Ovary (tissue), 7 donors: ENCODE measurements at regions not wholly inside any gene's neighbourhood (a gene's known extent, or its start where the extent isn't known, plus 50 kb on each side); places are given as distances from the start of the nearest gene placed in this dataset.

ENCODE experiments used
- DNase-seq, 5 donors: peaks; one replicate each; pipeline ENCODE4 v3.0.0-alpha.2; 2019 to 2020
- H3K27ac ChIP-seq, 2 donors: fragments of 200-600 bp; one replicate each; pipeline versions ENCODE4 v1.5.1 to v1.8.0; 2019 to 2022
- H3K27me3 ChIP-seq: fragments of 200-600 bp; one replicate; pipeline ENCODE4 v1.8.0; 2022
- H3K36me3 ChIP-seq: fragments of 200-600 bp; sonication (generic); one replicate; pipeline ENCODE4 v1.5.1; 2019
- H3K4me1 ChIP-seq: one replicate; pipeline ENCODE4 v1.8.1; 2013; ENCODE audit warnings: mild to moderate bottlenecking, moderate library complexity; ENCODE audit not compliant: insufficient read depth
- H3K4me3 ChIP-seq: fragments of 200-600 bp; sonication (generic); one replicate; pipeline ENCODE4 v1.5.1; 2017
- H3K9me3 ChIP-seq, 2 donors: fragments of 200-600 bp in 1 of 2; sonication (generic) in 1 of 2; one replicate each; pipeline versions ENCODE4 v1.5.1 to v1.8.1; 2013 to 2019; ENCODE audit warnings: mild to moderate bottlenecking in 1 of 2, moderate library complexity in 1 of 2
- CTCF ChIP-seq, 3 donors: fragments of 450-650 bp in 2 of 3; fragments of 200-600 bp in 1 of 3; IDR thresholded peaks; one replicate each; pipeline versions ENCODE4 v1.5.1 to v1.8.0; 2016 to 2022; ENCODE audit warnings: antibody characterized with exemption in 3 of 3, mild to moderate bottlenecking in 1 of 3
- EP300 ChIP-seq: sonication (generic); formaldehyde crosslinking; IDR thresholded peaks from one replicate; pipeline ENCODE4 v1.6.1; 2017; ENCODE audit warnings: antibody characterized with exemption
- POLR2A ChIP-seq: fragments of 450-650 bp; IDR thresholded peaks from one replicate; pipeline ENCODE4 v1.6.1; 2017; ENCODE audit warnings: antibody characterized with exemption, mild to moderate bottlenecking, moderate library complexity
- WGBS, 3 donors: extraction: QIAGEN DNeasy Blood & Tissue Kit in 1 of 3; methylation state at CpG; one replicate each; pipeline versions ENCODE4 v1.1.5 to v1.1.7; 2013 to 2017; 5-methylcytosine and 5-hydroxymethylcytosine counted together
- intact Hi-C, 4 donors: fragments of 100-400 bp; cut with DNase I; formaldehyde crosslinking; loops; one replicate each; pipeline versions ENCODE4 v1.11.0 to v1.15.1; 2022 to 2023
- donor health status: DM: no; HTN: no; CAD: no; lungs with moderate emphysema.
- donor health status: DM: no; HTN: no; CAD: no.
- donor health status: Bipolar disorder and iron deficiency.
- donor health status: DM: no; HTN: no; CAD: no.
- donor health status: DM: yes; HTN: yes; CAD: no.

GRCh38 chr13:105627270-105627669, 908.2 kb downstream of the EFNB2 start:
- intact Hi-C loops = no loop called here

GRCh38 chr13:105625691-105626090, 909.8 kb downstream of the EFNB2 start:
- WGBS, 3 donors = 26 to 38% (median 29%) methylated on average over 2 of the region's 2 CpGs
- Histone ChIP-seq H3K36me3 (no peaks in the 10 kb centered on the region), H3K27ac (no peak overlapping the region), H3K9me3 (no peaks in the 10 kb centered on the region), H3K4me3 (no peak overlapping the region), H3K4me1 (no peaks in the 10 kb centered on the region), H3K27me3 (no peaks in the 10 kb centered on the region)
- no peak for TF ChIP-seq EP300
- no peak for TF ChIP-seq CTCF (IDR thresholded peaks at IDR 0.05)
- no peak for TF ChIP-seq POLR2A
- DNase-seq = no peak
- intact Hi-C loops = no loop called here

More at GRCh38 chr13:105627270-105627669, 908.2 kb downstream of the EFNB2 start:
- TF ChIP-seq EP300 (no peak), POLR2A (no peak)
- 26 to 59% (median 31%) methylated on average over 7 of the region's 7 CpGs for WGBS, 3 donors
- no peak for DNase-seq
- no peak overlapping the region for H3K27ac ChIP-seq
- H3K36me3 ChIP-seq = no peaks in the 10 kb centered on the region
- H3K27me3 ChIP-seq = no peaks in the 10 kb centered on the region
- no peaks in the 10 kb centered on the region for H3K9me3 ChIP-seq
- H3K4me3 ChIP-seq = no peak overlapping the region
- H3K4me1 ChIP-seq = no peaks in the 10 kb centered on the region

- H3K27me3 ChIP-seq = no peaks in the 10 kb centered on the region
- no peaks in the 10 kb centered on the region for H3K9me3 ChIP-seq
- no peak overlapping the region for H3K27ac ChIP-seq
- intact Hi-C loops = no loop called here
- no peaks in the 10 kb centered on the region for H3K4me1 ChIP-seq
- TF ChIP-seq EP300 (no peak), CTCF (IDR thresholded peaks at IDR 0.05) (no peak), POLR2A (no peak)
- 35 to 45% (median 36%) methylated on average over 6 of the region's 6 CpGs for WGBS, 3 donors
- no peaks in the 10 kb centered on the region for H3K36me3 ChIP-seq
- no peak for DNase-seq
- no peak overlapping the region for H3K4me3 ChIP-seq
Measured at GRCh38 chr13:105616333-105617075, 919.0 kb downstream of the EFNB2 start.

- Histone ChIP-seq H3K36me3 (no peaks in the 10 kb centered on the region), H3K9me3 (no peaks in the 10 kb centered on the region), H3K27ac (no peak overlapping the region), H3K4me1 (no peaks in the 10 kb centered on the region), H3K4me3 (no peak overlapping the region), H3K27me3 (no peaks in the 10 kb centered on the region)
- intact Hi-C loops = no loop called here
- no peak for TF ChIP-seq CTCF (IDR thresholded peaks at IDR 0.05)
- no peak for TF ChIP-seq POLR2A
- no peak for TF ChIP-seq EP300
- 80 to 87% (median 82%) methylated on average over 5 of the region's 5 CpGs for WGBS, 3 donors
- no peak for DNase-seq
Measured at GRCh38 chr13:105612541-105612940, 922.9 kb downstream of the EFNB2 start.

GRCh38 chr13:105611424-105611823, 924.0 kb downstream of the EFNB2 start:
- Histone ChIP-seq H3K4me3 (no peak overlapping the region), H3K27me3 (no peaks in the 10 kb centered on the region), H3K9me3 (no peaks in the 10 kb centered on the region), H3K36me3 (no peaks in the 10 kb centered on the region), H3K27ac (no peak overlapping the region), H3K4me1 (no peaks in the 10 kb centered on the region)
- no peak for DNase-seq
- TF ChIP-seq EP300 (no peak), CTCF (IDR thresholded peaks at IDR 0.05) (no peak), POLR2A (no peak)
- intact Hi-C loops = no loop called here
- WGBS, 3 donors = 4 to 14% (median 5%) methylated on average over 5 of the region's 5 CpGs
